ENCODE measurements at regions not wholly inside any gene's neighbourhood (a gene's known extent, or its start where the extent isn't known, plus 50 kb on each side); places are given as distances from the start of the nearest gene placed in this dataset.

- TF ChIP-seq, protein P1, sequence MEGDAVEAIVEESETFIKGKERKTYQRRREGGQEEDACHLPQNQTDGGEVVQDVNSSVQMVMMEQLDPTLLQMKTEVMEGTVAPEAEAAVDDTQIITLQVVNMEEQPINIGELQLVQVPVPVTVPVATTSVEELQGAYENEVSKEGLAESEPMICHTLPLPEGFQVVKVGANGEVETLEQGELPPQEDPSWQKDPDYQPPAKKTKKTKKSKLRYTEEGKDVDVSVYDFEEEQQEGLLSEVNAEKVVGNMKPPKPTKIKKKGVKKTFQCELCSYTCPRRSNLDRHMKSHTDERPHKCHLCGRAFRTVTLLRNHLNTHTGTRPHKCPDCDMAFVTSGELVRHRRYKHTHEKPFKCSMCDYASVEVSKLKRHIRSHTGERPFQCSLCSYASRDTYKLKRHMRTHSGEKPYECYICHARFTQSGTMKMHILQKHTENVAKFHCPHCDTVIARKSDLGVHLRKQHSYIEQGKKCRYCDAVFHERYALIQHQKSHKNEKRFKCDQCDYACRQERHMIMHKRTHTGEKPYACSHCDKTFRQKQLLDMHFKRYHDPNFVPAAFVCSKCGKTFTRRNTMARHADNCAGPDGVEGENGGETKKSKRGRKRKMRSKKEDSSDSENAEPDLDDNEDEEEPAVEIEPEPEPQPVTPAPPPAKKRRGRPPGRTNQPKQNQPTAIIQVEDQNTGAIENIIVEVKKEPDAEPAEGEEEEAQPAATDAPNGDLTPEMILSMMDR (IDR thresholded peaks at IDR 0.05) = no peak
- TF ChIP-seq POLR2A (IDR thresholded peaks at IDR 0.05) = no peak
Observed at GRCh38 chr3:95654570-95655362, 1159.6 kb upstream of the EPHA6 start.
